Mucosa of rectum (tissue), 2 donors: ENCODE measurements at regions not wholly inside any gene's neighbourhood (a gene's known extent, or its start where the extent isn't known, plus 50 kb on each side); places are given as distances from the start of the nearest gene placed in this dataset.

Source experiments
- H3K27ac ChIP-seq, 2 donors: one replicate each; pipeline ENCODE4 v1.7.0; 2013; ENCODE audit warnings: inconsistent platforms in 2 of 2, low read depth in 2 of 2, low read length in 2 of 2
- H3K27me3 ChIP-seq, 2 donors: one replicate each; pipeline ENCODE4 v1.7.0; 2013; ENCODE audit warnings: low read length in 2 of 2; ENCODE audit not compliant: control insufficient read depth in 2 of 2, insufficient read depth in 2 of 2
- H3K36me3 ChIP-seq, 2 donors: one replicate each; pipeline ENCODE4 v1.7.0; 2013; ENCODE audit warnings: low read length in 2 of 2; ENCODE audit not compliant: control insufficient read depth in 2 of 2, insufficient read depth in 2 of 2
- H3K4me1 ChIP-seq, 2 donors: one replicate each; pipeline ENCODE4 v1.7.0; 2013; ENCODE audit warnings: low read length in 2 of 2, mild to moderate bottlenecking in 1 of 2; ENCODE audit not compliant: control insufficient read depth in 2 of 2, insufficient read depth in 2 of 2
- H3K4me3 ChIP-seq, 2 donors: one replicate each; pipeline ENCODE4 v1.7.0; 2013; ENCODE audit warnings: low read length in 2 of 2
- H3K9ac ChIP-seq, 2 donors: one replicate each; pipeline ENCODE4 v1.7.0; 2013; ENCODE audit warnings: low read length in 2 of 2, low read depth in 1 of 2, mild to moderate bottlenecking in 1 of 2
- H3K9me3 ChIP-seq, 2 donors: one replicate each; pipeline ENCODE4 v1.7.0; 2013; ENCODE audit warnings: low read length in 2 of 2; ENCODE audit not compliant: control insufficient read depth in 2 of 2
- donor health status: healthy.
- donor health status: Normal muscosa, but diverticular disease.

DNA sequence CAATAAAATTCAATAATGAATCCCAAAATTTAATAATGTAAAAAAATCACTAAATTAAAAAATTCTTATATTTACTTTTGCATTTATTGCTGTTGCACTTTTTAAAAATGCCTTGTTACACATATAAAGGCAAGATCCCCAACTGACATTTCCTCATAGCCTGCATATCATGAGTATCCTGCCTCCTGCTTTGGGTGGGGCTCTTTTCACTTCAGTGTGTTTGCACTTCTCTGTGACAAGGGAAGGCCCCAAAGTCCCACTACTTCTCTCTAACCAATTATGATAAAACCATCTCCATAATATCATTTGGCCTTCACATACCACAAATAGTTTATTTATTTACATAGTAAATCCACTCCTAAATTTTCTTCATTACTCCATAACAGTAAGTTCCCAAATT is 446.1 kb upstream of the MARCKS start:
- Histone ChIP-seq H3K9me3 (no peaks in the 10 kb centered on the region), H3K4me1 (no peaks in the 10 kb centered on the region), H3K4me3 (no peak overlapping the region), H3K9ac (no peak overlapping the region), H3K27me3 (no peaks in the 10 kb centered on the region), H3K27ac (no peak overlapping the region), H3K36me3 (no peaks in the 10 kb centered on the region)

- Histone ChIP-seq H3K4me1 (no peaks in the 10 kb centered on the region), H3K4me3 (no peak overlapping the region), H3K36me3 (no peaks in the 10 kb centered on the region), H3K27ac (no peak overlapping the region), H3K27me3 (no peaks in the 10 kb centered on the region), H3K9me3 (no peaks in the 10 kb centered on the region), H3K9ac (no peak overlapping the region)
These were observed 444.4 kb upstream of the MARCKS start for GRCh38 chr6:113412589-113413357.

DNA sequence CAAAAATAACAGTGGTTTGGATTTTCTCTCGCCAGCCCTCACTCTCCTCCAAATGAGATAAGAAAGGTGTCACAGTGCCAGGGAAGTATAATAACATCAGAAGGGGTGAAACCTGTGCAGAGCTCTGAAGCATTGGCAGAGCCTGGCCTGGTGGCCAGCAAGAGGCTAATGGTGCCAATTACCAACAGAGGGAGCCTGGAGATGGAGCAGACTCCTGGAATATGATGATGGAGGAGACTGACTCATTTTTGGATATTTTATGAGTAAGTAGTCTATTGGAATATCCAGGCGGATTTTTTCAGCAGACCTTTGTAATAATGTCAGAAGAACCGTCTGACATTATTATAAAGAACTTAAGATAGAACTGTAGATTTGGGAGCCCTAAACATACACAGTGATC is 442.6 kb upstream of the MARCKS start:
- Histone ChIP-seq H3K27ac (no peak overlapping the region), H3K4me3 (no peak overlapping the region), H3K9me3 (no peaks in the 10 kb centered on the region)

GRCh38 chr6:113416170-113416569 is 441.0 kb upstream of the MARCKS start:
- Histone ChIP-seq H3K27ac (no peak overlapping the region), H3K36me3 (no peaks in the 10 kb centered on the region), H3K4me1 (no peaks in the 10 kb centered on the region), H3K27me3 (no peaks in the 10 kb centered on the region), H3K9me3 (no peaks in the 10 kb centered on the region), H3K9ac (no peak overlapping the region), H3K4me3 (no peak overlapping the region)

More for the DNA sequence above, 442.6 kb upstream of the MARCKS start:
- Histone ChIP-seq H3K4me1 (no peaks in the 10 kb centered on the region), H3K36me3 (no peaks in the 10 kb centered on the region), H3K9ac (no peak overlapping the region), H3K27me3 (no peaks in the 10 kb centered on the region)

DNA sequence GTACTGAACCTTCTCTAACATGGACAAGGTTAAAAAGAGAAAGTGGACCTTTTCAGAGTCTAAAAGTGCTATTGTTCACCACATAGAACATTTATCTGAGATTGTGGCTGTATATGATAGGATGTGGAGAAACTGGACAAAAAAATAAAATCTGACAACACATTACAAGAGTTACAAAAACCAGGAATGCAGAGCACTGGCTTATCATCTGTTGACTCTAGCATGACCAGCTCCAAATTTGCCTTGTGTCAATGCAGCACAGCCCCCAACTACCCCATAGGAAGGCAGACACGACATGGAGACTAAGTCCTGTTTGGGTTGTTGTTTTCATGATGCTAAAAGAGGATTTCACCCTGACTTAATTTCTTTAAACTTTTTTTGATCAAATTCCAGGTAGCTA is 436.9 kb upstream of the MARCKS start:
- Histone ChIP-seq H3K9ac (no peak overlapping the region), H3K9me3 (no peaks in the 10 kb centered on the region)

DNA sequence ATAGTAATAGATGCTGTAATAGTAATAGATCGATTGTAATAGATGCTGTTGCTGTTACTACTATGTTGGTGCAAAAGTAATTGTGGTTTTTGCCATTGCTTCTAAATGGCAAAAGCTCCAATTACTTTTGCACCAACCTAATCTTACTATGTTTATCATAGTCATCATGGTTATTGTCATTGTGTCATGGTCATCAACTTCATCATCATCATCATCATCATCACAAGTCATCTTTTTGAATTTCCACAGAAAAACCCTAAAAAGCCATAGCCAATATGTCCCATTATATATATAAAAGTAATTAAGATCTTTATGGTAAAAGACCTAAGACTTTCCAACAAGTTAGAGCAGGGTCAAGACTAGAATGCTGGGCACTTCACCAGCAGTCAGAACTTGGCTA is 435.1 kb upstream of the MARCKS start:
- Histone ChIP-seq H3K9ac (no peak overlapping the region), H3K27ac (no peak overlapping the region), H3K4me3 (no peak overlapping the region), H3K27me3 (no peaks in the 10 kb centered on the region), H3K36me3 (no peaks in the 10 kb centered on the region), H3K4me1 (no peaks in the 10 kb centered on the region), H3K9me3 (no peaks in the 10 kb centered on the region)

More for the DNA sequence above, 436.9 kb upstream of the MARCKS start:
- Histone ChIP-seq H3K36me3 (no peaks in the 10 kb centered on the region), H3K27me3 (no peaks in the 10 kb centered on the region), H3K4me3 (no peak overlapping the region), H3K27ac (no peak overlapping the region), H3K4me1 (no peaks in the 10 kb centered on the region)

- H3K27me3 ChIP-seq: no peaks in the 10 kb centered on the region
- no peaks in the 10 kb centered on the region for H3K36me3 ChIP-seq
- no peaks in the 10 kb centered on the region for H3K9me3 ChIP-seq
- H3K9ac ChIP-seq: no peak overlapping the region
- no peaks in the 10 kb centered on the region for H3K4me1 ChIP-seq
- no peak overlapping the region for H3K27ac ChIP-seq
- no peak overlapping the region for H3K4me3 ChIP-seq
These were observed 433.2 kb upstream of the MARCKS start for GRCh38 chr6:113423956-113424355.

DNA sequence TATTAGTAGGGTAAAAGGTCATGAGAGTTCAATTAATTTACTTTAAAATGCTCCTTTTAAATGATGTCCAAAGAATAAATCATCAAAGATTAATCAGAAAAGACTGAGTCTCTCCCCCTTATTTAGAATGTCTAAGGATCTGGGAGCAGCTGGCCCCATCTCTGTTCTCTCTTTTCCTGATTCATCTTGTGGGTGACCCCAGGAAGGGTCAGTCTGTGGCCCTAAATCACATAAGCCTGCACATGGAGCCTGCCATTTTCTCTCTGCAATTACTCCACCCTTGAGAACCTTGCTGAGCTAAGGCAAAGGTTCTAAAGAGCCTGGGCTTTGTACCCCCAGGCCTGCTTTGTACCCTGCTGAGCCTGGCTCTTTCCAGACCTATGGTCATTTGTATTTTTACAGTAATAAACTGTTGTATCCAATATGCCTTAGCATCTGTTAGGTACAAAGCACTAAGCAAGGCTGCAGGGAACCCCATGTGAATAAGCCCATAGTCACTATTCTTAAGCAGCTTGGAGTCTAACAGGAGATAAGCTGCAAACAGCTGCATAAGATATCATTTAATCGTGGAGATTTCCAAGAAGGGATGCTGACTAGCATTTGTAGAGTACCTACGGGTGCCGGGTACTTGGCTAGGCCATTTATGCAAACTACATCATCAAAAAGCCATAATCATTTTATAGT is 431.0 kb upstream of the MARCKS start:
- no peaks in the 10 kb centered on the region for H3K4me1 ChIP-seq
- no peak overlapping the region for H3K4me3 ChIP-seq
- no peaks in the 10 kb centered on the region for H3K9me3 ChIP-seq
- H3K27me3 ChIP-seq: no peaks in the 10 kb centered on the region
- no peak overlapping the region for H3K27ac ChIP-seq
- no peaks in the 10 kb centered on the region for H3K36me3 ChIP-seq
- no peak overlapping the region for H3K9ac ChIP-seq

DNA sequence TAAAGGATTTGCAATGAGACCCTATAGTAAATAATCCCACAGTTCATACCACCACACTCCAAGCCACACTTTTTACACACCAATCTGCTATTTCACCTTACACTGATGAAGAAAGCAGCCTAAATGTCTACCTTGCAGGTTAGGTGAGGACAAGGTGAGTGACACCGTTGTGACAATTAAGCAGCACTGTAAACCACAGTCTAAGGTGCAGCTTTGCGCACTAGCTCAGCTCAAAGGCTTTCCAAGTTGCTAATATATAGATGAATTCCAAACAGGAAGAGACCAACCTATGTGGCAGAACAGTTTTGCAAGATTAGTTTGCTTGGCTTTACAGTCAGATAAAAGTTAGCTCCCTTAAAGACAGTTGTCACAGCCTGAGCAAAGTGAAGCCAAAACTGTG is 429.5 kb upstream of the MARCKS start:
- Histone ChIP-seq H3K4me3 (no peak overlapping the region), H3K9me3 (no peaks in the 10 kb centered on the region), H3K27me3 (no peaks in the 10 kb centered on the region), H3K36me3 (no peaks in the 10 kb centered on the region), H3K9ac (no peak overlapping the region), H3K4me1 (no peaks in the 10 kb centered on the region), H3K27ac (no peak overlapping the region)

DNA sequence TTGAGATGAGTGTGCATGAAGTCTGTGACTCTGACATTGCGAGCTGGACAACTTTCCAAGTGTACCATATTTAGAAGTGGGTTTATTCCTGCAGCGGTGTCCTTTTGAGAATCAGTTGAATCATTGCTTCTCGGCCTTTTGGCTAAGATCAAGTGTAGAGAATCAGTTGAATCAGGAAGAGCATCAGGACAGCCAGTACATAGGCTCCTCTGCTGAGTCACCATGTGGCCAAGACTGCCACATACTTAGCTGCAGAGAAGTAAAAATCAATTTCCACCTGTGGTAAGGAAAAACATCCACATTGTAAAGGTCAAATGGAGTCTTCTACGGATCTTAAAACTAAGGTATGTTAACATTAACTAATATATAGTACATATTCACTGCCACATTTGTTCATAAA is 428.4 kb upstream of the MARCKS start:
- Histone ChIP-seq H3K27me3 (no peaks in the 10 kb centered on the region), H3K27ac (no peak overlapping the region), H3K4me1 (peaks cover 0 to 8% of the 10 kb centered on the region in 2 donors), H3K4me3 (no peak overlapping the region), H3K9me3 (no peaks in the 10 kb centered on the region), H3K9ac (no peak overlapping the region), H3K36me3 (no peaks in the 10 kb centered on the region)
